ENCODE measurements at regions not wholly inside any gene's neighbourhood (a gene's known extent, or its start where the extent isn't known, plus 50 kb on each side); places are given as distances from the start of the nearest gene placed in this dataset.

DNA sequence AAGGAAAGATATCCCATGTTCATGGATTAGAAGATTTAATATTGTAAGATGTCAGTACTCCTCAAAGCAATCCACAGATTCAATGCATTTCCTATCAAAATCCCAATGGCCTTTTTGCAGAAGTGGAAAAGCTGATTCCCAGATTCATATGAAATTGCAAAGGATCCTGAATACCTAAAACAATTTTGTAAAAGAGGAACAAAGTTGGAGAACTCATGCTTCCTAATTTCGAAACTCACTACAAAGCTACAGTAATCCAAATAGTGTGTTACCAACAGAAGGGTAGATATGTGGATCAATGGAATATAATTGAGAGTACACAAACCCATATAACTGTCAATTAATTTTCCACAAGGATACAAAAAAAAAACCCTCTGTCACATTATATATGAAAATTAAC is 154.3 kb upstream of the ZNF618 start:
- TF ChIP-seq CTCF (IDR thresholded peaks at IDR 0.05) (no peak), POLR2A (IDR thresholded peaks at IDR 0.05) (no peak)
